Mesendoderm (in vitro differentiated cells): ENCODE measurements at regions not wholly inside any gene's neighbourhood (a gene's known extent, or its start where the extent isn't known, plus 50 kb on each side); places are given as distances from the start of the nearest gene placed in this dataset.

Experiments
- DNase-seq: peaks from one replicate; pipeline ENCODE4 v3.0.0; 2013
- H2AK5ac ChIP-seq: 2 replicates; pipeline ENCODE4 v1.6.1; 2013; ENCODE audit warnings: low read length, inconsistent platforms
- H2BK120ac ChIP-seq: 2 replicates; pipeline ENCODE4 v1.6.1; 2013; ENCODE audit warnings: low read depth, mild to moderate bottlenecking, low read length, moderate library complexity, mixed read lengths
- H2BK15ac ChIP-seq: replicated peaks from 2 replicates; pipeline ENCODE4 v1.6.1; 2013; ENCODE audit warnings: low read depth, mild to moderate bottlenecking, moderate library complexity
- H2BK5ac ChIP-seq: 2 replicates; pipeline ENCODE4 v1.6.1; 2013; ENCODE audit warnings: low read length, inconsistent platforms
- H3K18ac ChIP-seq: 2 replicates; pipeline ENCODE4 v1.6.1; 2013; ENCODE audit warnings: mild to moderate bottlenecking, low read length, mixed read lengths
- H3K23ac ChIP-seq: one replicate; pipeline ENCODE4 v1.6.1; 2013; ENCODE audit warnings: low read length
- H3K27ac ChIP-seq: 2 replicates; pipeline ENCODE4 v1.5.1; 2013; ENCODE audit warnings: low read depth, mild to moderate bottlenecking, inconsistent platforms, low read length, moderate library complexity
- H3K27me3 ChIP-seq: 2 replicates; pipeline ENCODE4 v1.6.1; 2013; ENCODE audit warnings: low read length, control low read depth, mild to moderate bottlenecking, inconsistent platforms; ENCODE audit not compliant: insufficient read depth, poor library complexity
- H3K36me3 ChIP-seq: 2 replicates; pipeline ENCODE4 v1.6.1; 2013; ENCODE audit warnings: low read length, inconsistent platforms; ENCODE audit not compliant: control insufficient read depth, insufficient read depth
- H3K4ac ChIP-seq: one replicate; pipeline ENCODE4 v1.6.1; 2013; ENCODE audit warnings: low read depth, mild to moderate bottlenecking, low read length, moderate library complexity
- H3K4me1 ChIP-seq: 2 replicates; pipeline ENCODE4 v1.6.1; 2013; ENCODE audit warnings: low read depth, low read length, inconsistent platforms; ENCODE audit not compliant: control insufficient read depth
- H3K4me2 ChIP-seq: 2 replicates; pipeline ENCODE4 v1.6.1; 2013; ENCODE audit warnings: low read length
- H3K4me3 ChIP-seq: 2 replicates; pipeline ENCODE4 v1.5.1; 2013; ENCODE audit warnings: mild to moderate bottlenecking, low read length
- H3K56ac ChIP-seq: one replicate; pipeline ENCODE4 v1.6.1; 2013; ENCODE audit warnings: low read length
- H3K79me1 ChIP-seq: 2 replicates; pipeline ENCODE4 v1.6.1; 2013; ENCODE audit warnings: low read length, inconsistent platforms
- H3K79me2 ChIP-seq: 2 replicates; pipeline ENCODE4 v1.6.1; 2013; ENCODE audit warnings: mild to moderate bottlenecking, low read length; ENCODE audit not compliant: control insufficient read depth, insufficient read depth
- H3K9ac ChIP-seq: 2 replicates; pipeline ENCODE4 v1.6.1; 2013; ENCODE audit warnings: low read length, inconsistent platforms
- H4K5ac ChIP-seq: one replicate; pipeline ENCODE4 v1.6.1; 2013; ENCODE audit warnings: low read length
- H4K8ac ChIP-seq: one replicate; pipeline ENCODE4 v1.6.1; 2013; ENCODE audit warnings: low read depth, mild to moderate bottlenecking, control low read depth, low read length, moderate library complexity
- WGBS: extraction: QIAGEN DNeasy Blood & Tissue Kit; methylation state at CpG from one replicate; pipeline ENCODE4 v1.1.7; 2013; ENCODE audit warnings: low lambda C conversion rate, missing lambda C conversion rate; ENCODE audit not compliant: insufficient coverage; ENCODE audit errors: extremely low coverage; 5-methylcytosine and 5-hydroxymethylcytosine counted together

DNA sequence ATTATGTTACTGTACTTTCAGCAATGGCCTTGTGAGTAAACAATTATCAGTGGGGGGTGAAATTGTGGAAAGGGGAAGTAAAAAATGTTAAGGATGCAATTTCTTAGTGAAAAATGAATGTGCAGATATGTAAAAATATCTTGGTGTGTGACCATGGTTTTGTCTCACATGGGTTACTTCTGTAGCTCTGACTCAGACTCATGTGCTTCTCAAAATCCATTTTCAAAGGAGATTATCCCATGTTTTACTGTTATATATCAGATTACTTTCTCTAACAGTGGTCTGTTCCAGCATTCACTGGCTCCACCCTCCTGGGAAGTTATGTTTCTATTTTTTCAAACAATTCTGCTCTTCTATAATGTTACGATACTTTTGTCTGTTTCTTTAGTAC lies 298.2 kb upstream of the COL3A1 start:
- no peak overlapping the region for H2BK120ac ChIP-seq
- no peak overlapping the region for H4K5ac ChIP-seq
- no peak overlapping the region for H3K4ac ChIP-seq
- H2BK15ac ChIP-seq = no peak overlapping the region
- no peak overlapping the region for H3K4me3 ChIP-seq
- H3K23ac ChIP-seq = no peak overlapping the region
- no peak overlapping the region for H2BK5ac ChIP-seq
- no peak overlapping the region for H3K27ac ChIP-seq
- no peak for DNase-seq
- no peak overlapping the region for H3K56ac ChIP-seq
- no peaks in the 10 kb centered on the region for H3K36me3 ChIP-seq
- no peak overlapping the region for H2AK5ac ChIP-seq
- H4K8ac ChIP-seq = no peak overlapping the region
- no peaks in the 10 kb centered on the region for H3K27me3 ChIP-seq
- H3K4me1 ChIP-seq = no peaks in the 10 kb centered on the region
- H3K79me2 ChIP-seq = no peaks in the 10 kb centered on the region
- H3K4me2 ChIP-seq = no peak overlapping the region
- H3K9ac ChIP-seq = no peak overlapping the region
- no CpG with 5 or more reads among the region's 1 CpG for WGBS
- no peaks in the 10 kb centered on the region for H3K79me1 ChIP-seq
- no peak overlapping the region for H3K18ac ChIP-seq

DNA sequence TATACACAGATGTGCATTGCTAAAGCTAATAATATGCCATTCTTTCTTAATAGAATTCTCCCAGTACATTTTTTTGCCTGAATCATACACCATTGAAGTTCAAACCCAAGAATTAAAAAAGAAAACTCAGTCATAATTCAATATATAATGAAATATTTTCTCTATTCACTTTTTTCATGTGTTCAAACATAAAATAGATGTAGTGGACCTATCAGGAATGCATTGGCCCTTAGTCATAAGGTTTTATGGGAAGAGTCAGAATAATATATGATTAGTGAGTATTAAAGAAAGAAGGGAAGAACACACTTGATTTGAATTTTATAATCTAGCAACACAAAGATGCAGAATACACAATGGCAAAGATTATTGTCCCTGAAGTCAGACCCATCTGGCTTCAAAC lies 297.0 kb upstream of the COL3A1 start:
- Histone ChIP-seq H2BK120ac (no peak overlapping the region), H3K79me2 (no peaks in the 10 kb centered on the region), H3K4me2 (no peak overlapping the region), H3K18ac (no peak overlapping the region), H2BK15ac (no peak overlapping the region), H2BK5ac (no peak overlapping the region), H3K4ac (no peak overlapping the region), H2AK5ac (no peak overlapping the region), H3K4me1 (no peaks in the 10 kb centered on the region), H3K36me3 (no peaks in the 10 kb centered on the region), H3K27ac (no peak overlapping the region), H3K4me3 (no peak overlapping the region), H3K9ac (no peak overlapping the region), H3K23ac (no peak overlapping the region), H3K27me3 (no peaks in the 10 kb centered on the region), H4K5ac (no peak overlapping the region), H4K8ac (no peak overlapping the region), H3K79me1 (no peaks in the 10 kb centered on the region), H3K56ac (no peak overlapping the region)
- no peak for DNase-seq

DNA sequence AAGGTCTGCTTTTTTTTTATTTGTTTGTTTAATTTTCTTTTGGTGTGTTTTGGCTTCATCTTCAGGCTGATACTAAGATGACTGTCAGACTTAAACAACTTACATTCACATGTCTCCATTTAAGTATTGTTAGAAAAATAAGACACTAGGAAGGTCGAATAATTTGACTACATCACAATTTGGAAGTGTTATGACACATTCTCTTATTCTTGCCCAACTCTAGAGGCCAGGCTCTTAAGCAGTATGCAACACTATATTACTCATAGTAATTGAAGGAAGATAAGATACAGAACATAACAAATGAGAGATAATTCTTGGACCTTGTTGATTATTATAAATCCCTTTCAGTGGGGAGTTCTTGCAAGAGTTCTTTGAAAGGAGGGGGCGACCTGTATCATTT lies 295.3 kb upstream of the COL3A1 start:
- Histone ChIP-seq H3K18ac (no peak overlapping the region), H2BK120ac (no peak overlapping the region), H3K56ac (no peak overlapping the region), H2BK15ac (no peak overlapping the region), H3K27ac (no peak overlapping the region), H3K36me3 (no peaks in the 10 kb centered on the region), H3K4me3 (no peak overlapping the region), H4K5ac (no peak overlapping the region), H3K27me3 (no peaks in the 10 kb centered on the region), H2BK5ac (no peak overlapping the region), H3K4ac (no peak overlapping the region), H3K4me1 (no peaks in the 10 kb centered on the region), H3K9ac (no peak overlapping the region), H3K4me2 (no peak overlapping the region), H3K79me2 (no peaks in the 10 kb centered on the region), H2AK5ac (no peak overlapping the region), H4K8ac (no peak overlapping the region), H3K23ac (no peak overlapping the region), H3K79me1 (no peaks in the 10 kb centered on the region)
- no peak for DNase-seq
- no CpG with 5 or more reads among the region's 2 CpGs for WGBS

DNA sequence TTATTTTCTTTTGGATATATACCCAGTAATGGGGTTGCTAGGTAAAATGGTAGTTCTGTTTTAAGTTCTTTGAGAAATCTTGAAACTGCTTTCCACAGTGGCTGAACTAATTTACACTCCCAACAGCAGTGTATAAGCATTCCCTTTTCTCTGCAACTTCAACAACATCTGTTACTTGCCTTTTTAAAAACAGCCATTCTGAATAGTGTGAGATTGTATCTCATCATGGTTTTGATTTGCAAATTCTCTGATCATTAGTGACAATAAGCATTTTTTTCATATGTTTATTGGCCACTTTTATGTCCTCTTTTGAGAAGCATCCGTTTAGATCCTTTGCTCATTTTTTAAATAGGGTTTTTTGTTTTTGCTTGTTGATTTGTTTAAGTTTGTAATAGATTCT lies 291.3 kb upstream of the COL3A1 start:
- H3K23ac ChIP-seq = no peak overlapping the region
- H3K4me3 ChIP-seq = no peak overlapping the region
- H2BK120ac ChIP-seq = no peak overlapping the region
- no peak overlapping the region for H4K8ac ChIP-seq
- H4K5ac ChIP-seq = no peak overlapping the region
- H3K27ac ChIP-seq = no peak overlapping the region
- no peak overlapping the region for H3K18ac ChIP-seq
- H2BK5ac ChIP-seq = no peak overlapping the region
- no peak overlapping the region for H3K9ac ChIP-seq
- no peaks in the 10 kb centered on the region for H3K36me3 ChIP-seq
- no peak overlapping the region for H3K56ac ChIP-seq
- H3K79me1 ChIP-seq = no peaks in the 10 kb centered on the region
- no peak overlapping the region for H3K4ac ChIP-seq
- DNase-seq = no peak
- no peak overlapping the region for H3K4me2 ChIP-seq
- no CpG with 5 or more reads among the region's 1 CpG for WGBS
- H3K79me2 ChIP-seq = no peaks in the 10 kb centered on the region
- H3K27me3 ChIP-seq = no peaks in the 10 kb centered on the region
- no peaks in the 10 kb centered on the region for H3K4me1 ChIP-seq
- H2BK15ac ChIP-seq = no peak overlapping the region
- no peak overlapping the region for H2AK5ac ChIP-seq

DNA sequence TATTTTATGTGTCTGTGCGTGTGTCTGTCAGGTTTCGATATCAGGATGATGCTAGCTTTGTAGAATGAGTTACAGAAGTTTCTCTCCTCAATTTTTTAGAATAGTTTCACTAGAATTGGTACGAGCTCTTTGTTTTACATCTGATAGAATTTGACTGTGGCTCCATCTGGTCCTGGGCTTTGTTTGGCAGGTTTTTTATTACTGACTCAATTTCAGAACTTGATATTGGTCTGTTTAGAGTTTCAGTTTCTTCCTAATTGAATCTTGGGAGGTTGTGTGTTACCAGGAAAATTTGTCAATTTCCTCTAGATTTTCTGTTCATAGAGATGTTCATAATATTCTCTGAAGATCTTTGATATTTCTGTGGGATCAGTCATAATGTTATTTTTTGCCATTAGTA lies 289.4 kb upstream of the COL3A1 start:
- no peak overlapping the region for H2BK5ac ChIP-seq
- H2BK120ac ChIP-seq = no peak overlapping the region
- H3K27me3 ChIP-seq = no peaks in the 10 kb centered on the region
- no peaks in the 10 kb centered on the region for H3K79me2 ChIP-seq
- no peak overlapping the region for H3K4ac ChIP-seq
- no peak overlapping the region for H2BK15ac ChIP-seq
- WGBS = no CpG with 5 or more reads among the region's 3 CpGs
- H3K9ac ChIP-seq = no peak overlapping the region
- no peak overlapping the region for H4K5ac ChIP-seq
- no peak overlapping the region for H3K4me2 ChIP-seq
- no peak for DNase-seq
- no peak overlapping the region for H3K27ac ChIP-seq
- H3K4me1 ChIP-seq = no peaks in the 10 kb centered on the region
- no peak overlapping the region for H3K23ac ChIP-seq
- no peak overlapping the region for H4K8ac ChIP-seq
- H3K36me3 ChIP-seq = no peaks in the 10 kb centered on the region
- H3K4me3 ChIP-seq = no peak overlapping the region
- H3K18ac ChIP-seq = no peak overlapping the region
- H3K79me1 ChIP-seq = no peaks in the 10 kb centered on the region
- H3K56ac ChIP-seq = no peak overlapping the region
- no peak overlapping the region for H2AK5ac ChIP-seq

DNA sequence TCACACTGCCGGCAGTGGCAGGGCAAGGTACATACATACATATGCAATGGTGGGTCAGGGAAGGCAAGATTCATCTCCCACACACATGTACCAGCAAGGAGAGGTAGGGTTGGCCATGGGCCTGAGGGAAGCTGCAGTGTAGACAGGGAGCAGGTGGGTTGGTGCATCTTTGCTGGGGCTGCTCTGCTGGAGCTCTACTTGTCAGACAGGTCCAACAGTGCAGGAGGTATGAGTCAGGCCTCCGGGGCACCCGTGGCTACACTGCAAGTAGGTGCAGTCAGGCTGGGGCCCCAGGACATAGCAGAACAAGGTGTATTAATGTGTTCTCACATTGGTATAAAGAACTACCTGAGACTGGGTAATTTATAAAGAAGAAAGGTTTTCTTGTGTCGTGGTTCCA lies 281.1 kb upstream of the COL3A1 start:
- Histone ChIP-seq H3K36me3 (no peaks in the 10 kb centered on the region), H4K8ac (no peak overlapping the region), H2BK5ac (no peak overlapping the region), H3K4me1 (no peaks in the 10 kb centered on the region), H3K18ac (no peak overlapping the region), H3K4me2 (no peak overlapping the region), H3K79me1 (no peaks in the 10 kb centered on the region), H3K27me3 (no peaks in the 10 kb centered on the region), H2BK15ac (no peak overlapping the region), H3K9ac (no peak overlapping the region), H3K27ac (no peak overlapping the region), H3K79me2 (no peaks in the 10 kb centered on the region), H4K5ac (no peak overlapping the region), H3K4ac (no peak overlapping the region), H3K4me3 (no peak overlapping the region), H3K56ac (no peak overlapping the region), H3K23ac (no peak overlapping the region), H2AK5ac (no peak overlapping the region), H2BK120ac (no peak overlapping the region)
- WGBS = no CpG with 5 or more reads among the region's 4 CpGs
- DNase-seq = no peak
